ENCODE measurements at regions not wholly inside any gene's neighbourhood (a gene's known extent, or its start where the extent isn't known, plus 50 kb on each side); places are given as distances from the start of the nearest gene placed in this dataset.
A peak's percentile ranks its signal among the peaks of the same experiment; 100 is the strongest.

- no peak for DNase-seq
These were observed 99.0 kb upstream of the LSM8 start for GRCh38 chr7:118085000-118085399.

- DNase-seq, result no peak
These were observed 96.8 kb upstream of the LSM8 start for GRCh38 chr7:118087126-118087525.

GRCh38 chr7:118094044-118094443 is 89.9 kb upstream of the LSM8 start:
- no peak for DNase-seq

- peak; percentile 4 for DNase-seq
These were observed 79.0 kb upstream of the LSM8 start for GRCh38 chr7:118104812-118105441.

GRCh38 chr7:118109607-118110006 is 74.4 kb upstream of the LSM8 start:
- DNase-seq, result no peak

GRCh38 chr7:118110178-118110925 is 73.6 kb upstream of the LSM8 start:
- no peak for DNase-seq

- no peak for DNase-seq
These were observed 72.6 kb upstream of the LSM8 start for GRCh38 chr7:118111347-118111746.

GRCh38 chr7:118114175-118114574 is 69.8 kb upstream of the LSM8 start:
- DNase-seq, result no peak

- no peak for DNase-seq
These were observed 54.7 kb upstream of the LSM8 start for GRCh38 chr7:118129041-118129795.

- DNase-seq, result no peak
These were observed 51.2 kb upstream of the LSM8 start for GRCh38 chr7:118132764-118133163.
